Esophagus muscularis mucosa (tissue), 3 donors: ENCODE measurements at regions not wholly inside any gene's neighbourhood (a gene's known extent, or its start where the extent isn't known, plus 50 kb on each side); places are given as distances from the start of the nearest gene placed in this dataset.

Source experiments
- POLR2AphosphoS5 ChIP-seq, 2 donors: sonication (generic); formaldehyde crosslinking; IDR thresholded peaks; one replicate each; pipeline ENCODE4 v1.6.1; 2017; ENCODE audit warnings: antibody characterized with exemption in 2 of 2
- TF ChIP-seq, protein P1 (sequence below), 3 experiments: fragments of 200-600 bp in 2 of 3; fragments of 450-650 bp in 1 of 3; sonication (generic) in 2 of 3; IDR thresholded peaks; one replicate each; pipeline ENCODE4 v1.5.1; 2017 to 2019; ENCODE audit warnings: antibody characterized with exemption in 3 of 3, mild to moderate bottlenecking in 2 of 3, moderate library complexity in 1 of 3

- TF ChIP-seq, protein P1, sequence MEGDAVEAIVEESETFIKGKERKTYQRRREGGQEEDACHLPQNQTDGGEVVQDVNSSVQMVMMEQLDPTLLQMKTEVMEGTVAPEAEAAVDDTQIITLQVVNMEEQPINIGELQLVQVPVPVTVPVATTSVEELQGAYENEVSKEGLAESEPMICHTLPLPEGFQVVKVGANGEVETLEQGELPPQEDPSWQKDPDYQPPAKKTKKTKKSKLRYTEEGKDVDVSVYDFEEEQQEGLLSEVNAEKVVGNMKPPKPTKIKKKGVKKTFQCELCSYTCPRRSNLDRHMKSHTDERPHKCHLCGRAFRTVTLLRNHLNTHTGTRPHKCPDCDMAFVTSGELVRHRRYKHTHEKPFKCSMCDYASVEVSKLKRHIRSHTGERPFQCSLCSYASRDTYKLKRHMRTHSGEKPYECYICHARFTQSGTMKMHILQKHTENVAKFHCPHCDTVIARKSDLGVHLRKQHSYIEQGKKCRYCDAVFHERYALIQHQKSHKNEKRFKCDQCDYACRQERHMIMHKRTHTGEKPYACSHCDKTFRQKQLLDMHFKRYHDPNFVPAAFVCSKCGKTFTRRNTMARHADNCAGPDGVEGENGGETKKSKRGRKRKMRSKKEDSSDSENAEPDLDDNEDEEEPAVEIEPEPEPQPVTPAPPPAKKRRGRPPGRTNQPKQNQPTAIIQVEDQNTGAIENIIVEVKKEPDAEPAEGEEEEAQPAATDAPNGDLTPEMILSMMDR (IDR thresholded peaks at IDR 0.05): no peak
- no peak for TF ChIP-seq POLR2AphosphoS5 (IDR thresholded peaks at IDR 0.05)
These were observed 399.4 kb upstream of the TRIB2 start for GRCh38 chr2:12317286-12317685.
